ENCODE measurements at regions not wholly inside any gene's neighbourhood (a gene's known extent, or its start where the extent isn't known, plus 50 kb on each side); places are given as distances from the start of the nearest gene placed in this dataset.

DNA sequence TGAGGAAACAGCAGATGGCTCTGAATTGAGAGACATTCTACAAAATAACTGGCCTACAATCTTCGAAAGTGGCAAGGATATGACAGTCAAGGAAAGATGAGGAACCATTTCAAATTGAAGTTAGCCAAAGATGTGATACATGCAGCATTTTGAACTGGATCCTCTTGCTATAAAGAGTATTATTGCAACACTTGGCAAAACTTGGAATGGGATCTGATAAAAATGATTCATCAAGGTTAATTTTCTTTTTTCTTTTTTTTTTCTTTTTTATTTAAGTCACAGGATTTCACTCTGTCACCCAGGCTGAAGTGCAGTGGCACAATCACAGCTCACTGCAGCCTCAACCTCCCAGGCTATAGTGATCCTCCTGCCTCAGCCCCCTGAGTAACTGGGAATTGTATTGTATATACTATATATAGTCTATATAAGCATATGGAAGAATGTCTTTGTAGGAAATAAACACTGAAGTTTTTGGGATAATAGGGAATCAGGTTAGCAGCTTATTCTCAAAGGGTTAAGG lies 49.8 kb upstream of the GJA8 start:
- DNase-seq (ENCODE audit: low read depth in 2 of 2): no peak

Data from activated CD4-positive, alpha-beta T cell treated with anti-CD3 and anti-CD28 coated beads for 24 hours (primary cell).